ENCODE measurements at regions not wholly inside any gene's neighbourhood (a gene's known extent, or its start where the extent isn't known, plus 50 kb on each side); places are given as distances from the start of the nearest gene placed in this dataset.

DNA sequence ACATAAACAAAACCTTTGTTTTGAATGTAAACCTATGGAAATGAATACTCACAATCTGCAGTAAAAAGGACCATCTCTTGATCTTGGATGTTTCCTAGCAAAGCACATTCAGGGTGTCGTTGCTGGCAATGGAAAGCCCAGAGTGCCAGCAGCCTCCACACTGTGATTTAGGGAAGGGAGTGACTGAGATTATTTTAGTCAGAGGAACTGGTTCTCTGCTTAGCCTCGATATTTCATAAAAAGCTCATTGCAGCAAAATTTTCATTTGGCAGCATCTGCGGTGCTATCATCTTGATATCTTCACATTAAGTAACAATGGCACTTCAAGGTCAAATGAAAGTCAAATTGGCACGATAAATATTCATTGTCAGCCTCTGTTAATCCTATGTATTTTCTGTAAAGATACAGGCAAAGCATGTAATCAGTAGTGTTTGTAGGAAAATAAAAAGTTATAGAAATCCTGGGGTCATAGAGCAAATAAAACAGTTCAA lies 116.0 kb downstream of the MACIR start:
- no peak for DNase-seq

DNA sequence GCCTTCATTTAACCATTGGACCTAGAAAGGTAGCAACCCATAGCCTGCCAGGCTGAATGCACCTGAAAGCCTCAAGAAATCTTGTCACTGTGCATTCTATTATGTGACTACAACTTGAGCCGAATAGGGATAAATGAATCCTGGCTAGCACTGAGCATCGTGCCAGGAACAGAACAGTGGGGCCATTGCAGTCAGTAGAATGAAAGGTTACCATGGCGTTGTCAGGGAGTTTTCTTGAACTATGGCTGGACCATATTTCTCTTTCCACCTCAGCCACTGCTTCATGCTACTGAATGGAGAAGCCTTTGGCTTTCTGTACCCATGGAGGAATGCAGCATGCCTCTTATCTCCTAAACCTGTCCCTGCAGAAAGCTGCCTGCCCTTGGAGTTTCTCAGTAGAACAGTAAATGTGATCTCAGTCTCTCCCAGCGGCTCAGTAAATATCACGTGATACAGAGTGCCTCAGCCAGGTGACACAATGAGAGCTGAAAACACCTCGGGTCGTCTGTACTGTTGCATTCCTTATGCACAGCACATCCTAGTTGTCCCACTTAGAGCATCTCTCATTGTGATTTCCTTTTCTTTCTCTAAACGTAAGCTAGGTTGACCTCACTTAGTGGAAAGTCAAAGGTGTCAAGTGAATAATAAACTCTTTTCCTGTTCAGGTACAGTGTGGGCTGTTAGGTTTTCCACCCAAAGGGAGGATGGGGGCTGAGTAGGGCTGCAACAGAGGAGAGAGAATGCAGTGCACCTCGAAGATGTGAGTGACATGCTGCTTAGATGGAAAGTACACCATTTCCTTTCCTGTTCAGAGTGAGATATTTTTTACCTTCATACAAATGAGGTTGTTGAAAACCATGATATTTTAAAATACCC lies 115.3 kb downstream of the MACIR start:
- DNase-seq, result no peak

DNA sequence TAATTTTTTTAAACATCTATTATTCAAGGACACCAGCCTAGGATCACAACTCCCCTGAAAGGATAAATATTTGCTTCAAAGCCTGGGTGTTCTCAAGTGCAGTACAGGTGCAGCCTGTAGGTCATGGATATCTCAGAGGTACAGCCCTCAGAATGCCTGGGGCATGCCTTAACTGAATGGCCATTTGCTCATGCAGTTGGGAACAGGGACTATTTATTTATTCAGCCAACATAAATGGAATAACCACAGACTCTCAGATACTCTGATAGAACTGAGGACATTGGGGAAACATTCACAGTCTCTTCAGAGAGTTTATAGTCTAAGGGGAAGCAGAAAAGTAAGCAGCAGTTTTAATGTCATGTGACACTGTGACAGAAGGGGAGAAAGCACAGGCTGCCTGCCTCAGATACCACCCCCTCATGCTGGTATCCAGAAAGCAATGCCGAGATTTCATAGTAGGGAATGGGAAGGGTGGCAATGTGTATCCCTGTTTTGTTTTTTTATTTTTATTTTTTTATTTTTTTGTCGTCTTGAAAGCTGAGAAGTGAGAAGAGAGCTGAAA lies 112.6 kb downstream of the MACIR start:
- no peak for DNase-seq

DNA sequence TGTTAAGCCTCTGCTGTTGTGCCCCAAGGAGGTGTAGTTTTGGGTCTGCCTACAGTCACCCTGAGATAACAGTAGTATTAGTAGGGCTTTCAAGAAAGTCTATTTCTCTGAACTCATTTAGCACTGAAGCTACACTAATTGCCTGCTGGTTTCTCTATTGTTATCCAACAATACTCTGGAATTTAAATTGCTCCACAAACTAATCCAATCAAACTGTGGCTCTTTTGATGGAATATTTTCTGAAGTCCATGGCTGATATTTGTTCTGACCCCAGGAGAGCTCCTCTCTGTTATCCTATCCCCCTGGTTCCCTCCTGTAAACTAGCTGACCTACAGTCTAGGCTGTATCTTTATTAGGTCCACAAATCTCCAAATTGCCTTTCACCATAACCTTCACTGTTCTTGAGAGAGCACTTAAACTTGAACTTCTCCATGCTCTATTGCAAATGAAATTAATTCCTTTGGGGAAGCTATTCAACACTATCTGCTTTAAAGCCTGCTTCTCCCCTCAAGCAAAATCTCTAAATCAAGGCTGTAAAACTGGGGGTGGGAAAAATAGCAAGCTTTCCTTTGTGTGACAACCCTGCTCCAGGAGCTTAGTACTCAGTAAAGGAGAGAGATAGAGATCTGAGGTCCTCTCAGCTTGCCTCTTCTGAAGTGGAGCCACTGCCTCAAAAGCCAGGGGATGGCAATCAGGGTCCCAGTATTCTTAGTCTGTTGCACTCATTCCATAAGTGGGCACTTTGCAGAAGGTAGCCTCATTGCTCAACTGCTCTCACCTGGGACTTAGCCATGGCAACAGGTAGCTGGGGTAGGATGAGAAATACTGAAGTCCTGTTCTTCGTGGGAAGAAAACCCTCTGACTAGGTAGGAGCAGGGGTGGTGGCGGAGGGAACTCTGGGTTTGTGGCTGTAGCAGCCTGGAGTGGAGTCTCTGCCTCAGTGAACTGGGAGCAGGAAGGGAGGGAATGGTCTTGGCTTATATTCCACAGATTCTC lies 110.9 kb downstream of the MACIR start:
- DNase-seq, result no peak

DNA sequence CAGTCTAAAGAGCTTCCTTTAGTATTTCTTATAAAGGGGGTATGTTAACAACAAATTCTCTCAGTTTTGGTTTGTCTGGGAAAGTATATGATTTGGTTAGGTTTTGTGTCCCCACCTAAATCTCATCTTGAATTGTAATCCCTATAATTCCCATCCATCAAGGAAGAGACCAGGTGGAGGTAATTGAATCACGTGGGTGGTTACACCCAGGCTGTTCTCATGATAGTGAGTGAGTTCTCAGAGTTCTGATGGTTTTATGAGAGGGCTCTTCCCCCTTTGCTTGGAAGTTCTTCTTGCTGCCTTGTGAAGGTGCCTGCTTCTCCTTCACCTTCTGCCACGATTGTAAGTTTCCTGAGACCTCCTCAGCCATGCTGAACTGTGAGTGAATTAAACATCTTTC lies 109.1 kb downstream of the MACIR start:
- no peak for DNase-seq

DNA sequence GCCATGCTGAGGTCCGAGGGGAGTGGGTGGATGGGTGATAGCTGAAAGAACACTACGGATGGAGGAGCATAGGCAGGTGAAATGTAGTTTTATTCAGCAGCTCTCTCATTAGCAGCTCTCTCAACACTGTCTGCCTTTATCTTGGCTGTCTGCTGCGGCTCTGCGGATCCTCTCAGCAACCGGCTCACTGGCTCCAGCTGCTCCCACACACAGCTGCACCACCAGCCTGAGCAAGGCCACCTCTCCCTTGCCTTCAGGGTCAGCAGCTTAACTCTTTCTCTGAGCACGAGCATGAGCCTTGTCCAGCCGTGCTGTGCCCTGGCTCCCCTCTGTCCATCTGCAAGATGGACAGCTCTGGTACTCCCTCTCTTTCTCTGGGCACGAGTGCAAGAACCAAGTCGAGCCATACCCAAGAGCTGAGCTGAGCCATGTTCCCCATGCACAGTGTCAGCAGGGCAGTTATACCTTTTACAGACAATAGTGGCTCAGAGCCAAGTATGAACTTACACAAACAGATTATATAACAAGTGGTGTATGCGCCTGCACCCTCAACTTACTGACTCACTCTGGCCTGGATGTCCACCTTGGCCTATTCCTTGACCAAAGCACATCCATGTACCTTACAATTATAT lies 108.5 kb downstream of the MACIR start:
- DNase-seq, result no peak

DNA sequence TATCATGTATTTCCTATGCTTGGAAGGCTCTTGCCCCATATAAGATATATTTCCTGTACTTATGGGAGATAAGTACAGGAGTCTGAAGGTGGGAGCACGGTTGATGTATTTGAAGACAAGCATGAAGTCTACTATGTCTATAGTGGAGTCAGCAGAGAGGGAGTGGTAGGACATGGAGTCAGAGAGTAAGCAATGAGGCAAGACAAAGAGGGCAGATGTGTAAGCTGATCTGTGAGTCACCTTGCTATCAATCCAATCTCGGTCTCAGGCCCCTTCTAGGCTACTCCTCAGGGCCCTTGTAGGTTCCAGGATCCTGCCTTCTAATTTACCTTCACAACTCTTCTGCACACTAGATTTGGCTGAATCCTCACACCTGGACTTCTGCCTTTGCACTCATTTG lies 105.5 kb downstream of the MACIR start:
- no peak for DNase-seq

DNA sequence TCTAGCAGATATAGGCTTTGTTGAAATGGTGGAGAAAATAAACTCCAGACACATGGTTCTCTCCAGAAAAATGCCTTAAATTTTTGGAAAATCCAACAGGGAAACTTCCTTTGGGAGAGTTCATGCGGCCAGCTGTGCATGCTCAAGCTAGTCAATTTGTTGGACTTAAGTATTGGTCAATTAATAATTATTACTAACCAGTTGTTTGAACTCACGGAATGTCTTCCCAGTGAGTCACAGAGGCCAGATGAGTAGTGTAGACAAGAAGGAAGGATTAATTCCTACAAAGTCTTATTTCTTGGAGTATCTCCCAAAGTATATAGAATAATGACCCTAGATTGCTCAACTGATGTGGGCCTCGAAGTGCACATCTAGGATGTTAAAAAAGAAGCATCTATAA lies 103.6 kb downstream of the MACIR start:
- no peak for DNase-seq

DNA sequence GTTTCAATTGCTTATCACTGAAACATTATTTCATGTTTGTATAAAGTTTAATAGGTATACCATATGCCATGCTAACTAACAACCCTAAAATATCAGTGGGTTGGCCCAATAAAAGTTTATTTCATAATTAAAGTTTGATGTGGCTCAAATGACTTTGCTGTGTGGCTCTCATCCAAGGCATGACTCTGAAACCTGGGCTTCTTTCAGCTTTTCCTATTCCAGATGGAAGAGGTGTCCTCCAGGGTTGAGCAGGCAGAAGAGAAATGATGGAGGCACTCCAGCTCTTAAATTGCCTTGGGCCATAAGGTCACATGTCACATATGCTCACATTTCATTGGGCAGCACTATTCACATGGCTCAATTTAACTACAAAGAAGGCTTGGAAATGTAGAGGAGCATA lies 101.9 kb downstream of the MACIR start:
- no peak for DNase-seq

DNA sequence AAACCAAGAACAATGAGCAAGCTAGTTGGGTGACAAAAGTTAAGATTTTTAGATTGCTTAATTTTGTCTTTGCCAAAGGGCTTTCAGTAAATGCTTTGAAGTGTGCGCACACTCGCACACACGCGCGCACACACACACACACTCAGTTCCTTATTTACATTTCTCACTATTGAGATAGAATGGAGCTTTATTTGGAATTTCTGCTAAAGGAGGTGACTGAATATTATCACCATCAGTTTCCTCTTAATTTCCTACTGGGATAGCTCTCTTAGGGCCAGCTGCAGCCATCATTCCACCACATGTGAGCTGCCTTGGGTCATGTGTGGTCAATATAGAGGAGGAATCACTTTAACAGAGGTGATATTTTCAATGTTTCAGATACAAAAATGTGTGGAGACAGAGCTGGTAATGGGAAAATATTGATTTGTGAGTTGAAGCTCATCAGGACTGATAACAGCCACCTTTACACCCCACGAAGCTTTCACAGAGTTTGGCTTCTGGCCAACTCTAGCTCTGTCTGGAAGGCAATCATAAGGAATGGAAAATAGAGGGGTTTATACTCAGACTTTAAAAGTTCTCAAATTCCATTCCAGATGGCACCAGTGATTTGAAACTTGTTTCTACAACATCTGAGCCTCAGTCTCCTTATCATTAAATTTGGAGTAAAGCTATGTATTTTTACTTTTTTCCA lies 99.9 kb downstream of the MACIR start:
- no peak for DNase-seq

DNA sequence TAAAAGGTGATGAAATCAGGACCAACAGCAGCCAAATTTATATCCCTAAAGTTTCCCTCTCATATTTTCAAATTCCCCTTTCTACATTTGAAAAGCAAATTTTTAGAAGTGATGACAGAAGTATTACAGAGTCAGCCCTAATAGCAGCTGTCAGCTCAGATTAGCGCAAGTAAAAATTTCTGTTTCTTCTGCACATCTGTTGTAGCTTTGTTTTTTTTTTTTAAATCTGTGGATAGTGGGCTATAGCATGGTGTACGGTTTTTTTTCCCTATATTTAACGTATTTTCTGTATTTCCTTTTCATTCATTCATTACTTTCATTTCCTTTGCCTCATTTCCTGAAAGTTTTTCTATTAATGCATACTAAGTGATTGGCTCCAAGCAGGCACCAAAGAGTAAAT lies 99.1 kb downstream of the MACIR start:
- DNase-seq, result no peak

DNA sequence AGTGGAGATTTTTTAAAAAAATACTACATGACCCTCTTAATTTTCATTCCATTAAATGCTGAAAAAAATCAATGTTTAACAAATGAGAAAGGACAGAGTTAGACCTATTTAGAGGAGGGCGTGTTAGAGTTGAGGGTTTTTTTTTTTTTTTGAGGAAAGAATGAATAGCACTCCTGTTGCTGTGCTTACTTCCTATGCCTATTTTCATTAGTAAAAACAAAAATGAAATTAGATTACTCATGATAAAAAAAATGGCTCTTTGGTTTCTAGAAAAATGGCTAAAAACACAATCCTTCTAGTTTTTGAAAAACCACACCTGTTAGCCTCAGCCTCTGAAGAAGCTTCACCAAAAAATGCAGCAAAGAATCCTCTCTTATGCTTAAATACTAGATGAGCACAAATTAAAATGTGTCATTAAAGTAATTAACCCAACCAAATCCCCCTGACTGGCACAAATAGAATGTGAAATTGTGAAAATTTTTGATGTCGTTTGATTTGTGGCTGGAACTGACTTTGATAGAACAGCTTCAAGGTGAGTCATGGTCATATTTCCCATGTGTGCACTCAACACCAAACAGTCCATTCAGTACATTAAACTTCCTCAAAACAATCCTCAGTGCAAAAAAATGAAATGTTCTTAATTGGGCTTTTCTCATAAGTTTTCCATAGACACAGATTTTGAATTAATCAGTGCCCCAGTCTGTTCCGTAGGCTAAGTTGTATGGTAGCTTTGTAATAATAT lies 98.0 kb downstream of the MACIR start:
- no peak for DNase-seq

DNA sequence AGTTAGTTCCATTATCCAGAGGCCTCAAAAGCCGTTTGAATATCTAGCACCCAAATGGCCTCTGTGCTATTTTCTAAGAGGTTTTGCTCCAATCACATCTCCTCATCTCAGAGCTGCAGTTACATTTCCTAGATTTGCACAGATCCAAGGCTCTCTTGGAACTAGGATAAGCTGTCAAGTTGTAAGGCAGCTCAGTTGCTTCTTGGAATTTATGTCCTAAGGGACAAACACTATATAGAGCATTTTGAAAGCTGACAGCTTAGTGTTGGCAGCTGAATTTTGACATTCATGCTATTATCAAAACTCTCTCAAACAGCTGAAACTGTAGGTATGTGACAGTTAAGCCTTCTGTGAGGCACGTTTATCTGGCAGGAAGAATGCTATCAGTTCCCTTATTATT lies 97.0 kb downstream of the MACIR start:
- DNase-seq, result no peak

DNA sequence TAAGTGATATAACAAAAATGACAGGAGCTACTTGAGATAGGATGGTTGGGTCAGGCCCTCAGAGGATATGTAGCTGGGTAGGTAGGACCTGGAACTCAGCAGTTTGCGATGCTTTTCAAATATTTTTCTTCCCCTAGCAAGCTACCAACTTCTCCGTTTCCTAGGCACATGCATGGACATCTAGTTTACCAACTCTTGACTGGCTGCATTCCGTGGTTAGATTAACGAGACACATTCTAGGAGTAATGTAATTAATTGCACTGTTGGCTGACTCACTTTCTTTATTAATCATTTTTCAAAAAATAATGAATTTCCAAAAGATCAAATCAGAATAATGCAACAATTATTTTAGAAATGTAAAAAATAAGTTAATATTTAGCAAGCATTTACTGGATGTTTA lies 95.9 kb downstream of the MACIR start:
- DNase-seq, result no peak

DNA sequence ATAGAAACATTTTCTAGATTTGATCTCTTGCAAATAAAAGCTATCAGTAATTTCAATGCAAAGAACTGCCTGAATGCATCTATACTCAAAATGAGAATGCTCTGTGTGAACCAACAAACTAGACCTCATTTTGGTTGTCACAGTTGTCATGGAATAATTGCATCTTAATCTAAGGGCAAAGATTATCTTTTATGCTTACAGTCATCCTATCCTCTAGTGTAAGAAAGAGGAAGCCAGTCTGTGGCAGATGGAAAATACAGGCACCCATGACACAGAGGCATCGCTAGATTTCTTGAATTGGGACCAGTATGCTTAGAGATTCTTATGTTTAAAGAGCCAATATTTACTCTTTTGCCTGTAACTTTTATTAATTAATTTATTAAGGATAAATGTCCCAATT lies 95.0 kb downstream of the MACIR start:
- no peak for DNase-seq

DNA sequence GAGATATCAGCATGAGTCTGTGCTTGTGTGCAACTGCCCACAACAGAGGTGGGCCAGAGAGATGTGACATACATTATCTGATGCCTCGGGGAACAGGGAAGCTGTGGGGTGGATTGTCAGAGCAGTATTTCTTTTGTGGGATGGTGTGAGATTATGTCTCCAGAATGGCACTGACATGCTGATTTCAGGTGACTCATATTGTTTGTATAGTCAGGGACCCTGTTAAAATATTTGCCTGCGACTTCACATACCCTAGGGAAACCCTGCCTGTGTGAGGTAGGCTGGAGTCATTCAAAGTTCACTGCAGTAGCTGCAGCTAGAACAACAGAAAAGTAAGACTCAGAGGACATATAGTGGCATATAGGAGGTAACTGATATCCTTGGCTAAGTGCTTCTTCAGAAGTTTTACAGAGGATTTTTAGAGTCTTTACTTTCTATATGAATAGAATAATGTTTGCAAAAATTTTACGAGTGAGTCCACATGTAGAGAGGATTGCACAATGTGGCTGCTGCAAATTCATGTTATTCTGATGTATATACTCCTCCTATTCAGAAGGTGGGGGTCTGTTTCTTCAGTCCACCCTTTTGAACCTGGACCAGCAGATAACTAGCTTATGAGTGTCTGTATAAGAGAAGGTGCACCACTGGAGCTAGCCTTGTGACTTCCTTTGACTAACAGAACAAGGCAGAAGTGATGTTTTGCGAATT lies 89.3 kb downstream of the MACIR start:
- no peak for DNase-seq

DNA sequence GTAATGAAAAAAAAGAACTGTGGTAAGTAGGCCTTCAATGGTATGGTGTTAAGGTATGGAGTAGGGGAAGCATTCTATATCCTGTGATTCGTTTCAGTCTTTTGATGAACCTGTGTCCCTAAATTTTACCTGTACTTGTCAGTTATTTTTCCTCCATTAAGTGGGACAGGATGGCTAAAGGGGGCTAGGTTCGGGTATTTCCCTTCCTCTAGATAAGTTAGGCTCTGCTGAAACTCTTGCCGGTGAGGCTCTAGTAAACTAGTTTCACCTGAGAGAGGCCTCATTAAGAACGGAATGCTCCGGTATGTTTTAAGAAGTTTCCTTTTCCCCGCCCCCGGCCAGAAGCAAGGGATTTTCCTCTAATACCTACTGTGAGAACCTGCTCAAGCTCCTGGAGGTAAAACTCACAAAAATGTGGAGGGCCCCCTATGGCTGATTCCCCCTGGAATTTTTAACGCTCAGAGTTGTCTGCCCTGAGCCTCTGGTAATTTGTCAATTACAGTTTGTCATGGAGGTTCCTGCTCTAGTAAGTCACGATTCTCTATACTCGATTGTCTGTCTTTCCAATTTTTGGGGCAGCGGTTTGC lies 87.7 kb downstream of the MACIR start:
- DNase-seq, result no peak

DNA sequence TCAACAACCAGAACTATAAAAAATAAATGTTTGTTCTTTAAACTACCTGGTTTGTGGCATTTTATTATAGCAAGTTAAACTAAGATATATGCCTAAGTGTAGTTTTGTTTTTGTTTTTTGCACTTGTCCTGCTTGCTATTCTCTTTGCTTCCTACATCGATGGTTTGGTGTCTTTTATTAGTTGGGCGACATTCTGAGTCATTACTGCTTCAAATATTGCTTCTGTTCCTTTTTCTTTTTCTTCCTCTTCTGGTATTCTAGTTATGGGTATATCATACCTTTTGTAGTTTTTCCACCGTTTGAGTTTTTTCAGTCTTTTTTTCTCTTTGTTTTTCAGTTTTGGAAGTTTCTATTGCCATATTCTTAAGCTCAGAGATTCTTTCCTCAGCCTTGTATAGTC lies 86.9 kb downstream of the MACIR start:
- DNase-seq, result no peak

DNA sequence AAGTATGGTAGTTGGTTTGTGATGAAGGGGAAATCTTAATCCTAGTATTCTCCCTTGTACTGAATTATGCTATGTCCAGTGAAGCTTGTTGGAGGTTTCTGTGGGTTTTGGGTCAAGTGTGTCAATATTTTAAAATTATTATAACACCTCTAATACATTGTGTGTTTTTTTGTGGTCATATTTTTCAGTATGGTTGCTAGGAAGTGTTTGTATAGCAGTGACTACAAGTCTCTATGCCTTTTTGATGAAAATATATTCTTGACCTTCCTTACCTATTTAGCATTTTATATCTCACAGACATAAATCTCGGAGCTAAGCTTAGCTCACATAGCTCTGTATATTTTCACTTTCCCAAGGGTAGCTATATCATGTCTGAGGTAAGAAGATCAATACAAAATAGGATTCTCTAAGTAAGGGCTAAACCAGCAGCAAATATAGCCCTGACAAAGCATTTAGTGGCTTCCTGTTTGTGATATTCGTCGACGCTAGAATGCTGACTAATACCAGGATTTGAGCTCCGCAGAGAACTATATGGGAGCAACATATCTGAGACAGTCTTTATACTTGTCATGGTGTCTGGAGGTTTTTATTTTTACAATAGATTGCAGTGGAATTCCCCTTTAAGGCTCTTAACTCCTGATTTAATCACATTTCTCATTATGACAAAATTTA lies 82.3 kb downstream of the MACIR start:
- peak; percentile 8 for DNase-seq

DNA sequence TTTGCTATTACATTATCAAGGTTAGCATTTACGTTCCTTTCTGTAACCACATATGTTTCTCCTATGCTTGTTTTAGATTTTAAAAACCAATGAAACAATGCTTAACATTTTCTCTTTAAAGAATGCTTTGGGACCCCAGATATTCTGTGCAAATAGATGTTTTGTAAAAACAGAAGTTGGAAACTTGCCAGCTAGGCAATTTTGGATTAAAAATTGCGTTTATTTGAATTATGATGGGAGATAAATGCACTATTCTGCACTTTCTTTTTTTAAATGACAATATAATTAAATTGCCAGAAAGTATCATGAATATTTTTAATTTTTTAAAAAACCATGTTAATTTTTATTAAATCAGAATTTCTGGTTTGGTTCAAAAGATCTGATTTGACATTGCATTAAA lies 81.6 kb downstream of the MACIR start:
- DNase-seq, result no peak

Measured in CD4-positive, alpha-beta T cell treated with Interleukin-21 for 1 hour (primary cell).